ENCODE measurements at regions not wholly inside any gene's neighbourhood (a gene's known extent, or its start where the extent isn't known, plus 50 kb on each side); places are given as distances from the start of the nearest gene placed in this dataset.

DNA sequence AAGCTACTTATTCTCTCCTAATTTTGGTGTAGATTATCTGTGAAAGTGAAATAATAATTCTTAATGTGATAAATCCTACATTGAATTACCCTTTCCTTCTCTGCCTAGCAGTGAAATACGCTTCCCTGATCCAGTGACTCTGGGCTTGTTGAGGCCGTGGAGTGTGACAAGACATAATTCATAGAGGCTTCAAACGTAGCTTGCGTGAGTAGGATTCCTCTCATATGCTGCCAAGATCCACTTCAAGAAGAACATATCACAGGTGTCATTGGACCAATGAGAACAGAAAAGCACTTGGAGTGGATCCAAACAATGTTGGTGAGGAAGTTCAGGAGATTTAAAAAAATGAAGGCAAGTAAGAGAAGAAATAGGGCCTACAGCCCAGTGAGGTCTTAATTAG is 221.3 kb upstream of the TMEFF2 start:
- Histone ChIP-seq H3K36me3 (replicated peaks in 1 of 2; ENCODE audit: control insufficient read depth in 1 of 2, insufficient read depth in 2 of 2, low read length in 2 of 2) (no peaks in the 10 kb centered on the region), H3K27me3 (ENCODE audit: control insufficient read depth in 2 of 2, insufficient read depth in 2 of 2, low read length in 2 of 2) (no peaks in the 10 kb centered on the region), H4K20me1 (ENCODE audit: insufficient read depth, low read length) (no peaks in the 10 kb centered on the region), H3K9ac (ENCODE audit: insufficient read depth, low read length, poor library complexity, severe bottlenecking) (no peak overlapping the region), H3K79me2 (ENCODE audit: insufficient read depth, low read length) (no peaks in the 10 kb centered on the region), H3K4me2 (replicated peaks; ENCODE audit: extremely low read depth, low read length, poor library complexity, severe bottlenecking) (no peak overlapping the region), H3K4me1 (ENCODE audit: control insufficient read depth in 1 of 2, insufficient read depth in 2 of 2, low read length in 2 of 2) (no peaks in the 10 kb centered on the region), H2AFZ (ENCODE audit: insufficient read depth, low read depth, low read length, poor library complexity, severe bottlenecking) (no peak overlapping the region), H3K9me3 (replicated peaks in 1 of 2; ENCODE audit: control insufficient read depth in 1 of 2, insufficient read depth in 1 of 2, low read length in 2 of 2) (peaks cover 21% of the 10 kb centered on the region in 2 donors), H3K4me3 (replicated peaks in 1 of 3; ENCODE audit: low read depth in 2 of 3, low read length in 3 of 3) (no peak overlapping the region), H3K27ac (ENCODE audit: low read depth in 1 of 2, low read length in 2 of 2) (no peak overlapping the region)
- H3K4me3 Mint-ChIP-seq = no peak overlapping the region
- WGBS (ENCODE audit: insufficient coverage) = 71% methylated on average over 4 of the region's 4 CpGs
- H3K27me3 Mint-ChIP-seq (ENCODE audit: low read depth in 3 of 3) = no peaks in the 10 kb centered on the region
- no peak overlapping the region for H3K27ac Mint-ChIP-seq
- no peaks in the 10 kb centered on the region for H3K36me3 Mint-ChIP-seq
- intact Hi-C loops (cut with micrococcal nuclease) = no loop called here
- peaks cover 2 to 16% (median 11%) of the 10 kb centered on the region in 7 donors for H3K9me3 Mint-ChIP-seq
- no peaks in the 10 kb centered on the region for H3K4me1 Mint-ChIP-seq
- TF ChIP-seq, protein P1, sequence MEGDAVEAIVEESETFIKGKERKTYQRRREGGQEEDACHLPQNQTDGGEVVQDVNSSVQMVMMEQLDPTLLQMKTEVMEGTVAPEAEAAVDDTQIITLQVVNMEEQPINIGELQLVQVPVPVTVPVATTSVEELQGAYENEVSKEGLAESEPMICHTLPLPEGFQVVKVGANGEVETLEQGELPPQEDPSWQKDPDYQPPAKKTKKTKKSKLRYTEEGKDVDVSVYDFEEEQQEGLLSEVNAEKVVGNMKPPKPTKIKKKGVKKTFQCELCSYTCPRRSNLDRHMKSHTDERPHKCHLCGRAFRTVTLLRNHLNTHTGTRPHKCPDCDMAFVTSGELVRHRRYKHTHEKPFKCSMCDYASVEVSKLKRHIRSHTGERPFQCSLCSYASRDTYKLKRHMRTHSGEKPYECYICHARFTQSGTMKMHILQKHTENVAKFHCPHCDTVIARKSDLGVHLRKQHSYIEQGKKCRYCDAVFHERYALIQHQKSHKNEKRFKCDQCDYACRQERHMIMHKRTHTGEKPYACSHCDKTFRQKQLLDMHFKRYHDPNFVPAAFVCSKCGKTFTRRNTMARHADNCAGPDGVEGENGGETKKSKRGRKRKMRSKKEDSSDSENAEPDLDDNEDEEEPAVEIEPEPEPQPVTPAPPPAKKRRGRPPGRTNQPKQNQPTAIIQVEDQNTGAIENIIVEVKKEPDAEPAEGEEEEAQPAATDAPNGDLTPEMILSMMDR (IDR thresholded peaks at IDR 0.05) = no peak
- no peak for DNase-seq

DNA sequence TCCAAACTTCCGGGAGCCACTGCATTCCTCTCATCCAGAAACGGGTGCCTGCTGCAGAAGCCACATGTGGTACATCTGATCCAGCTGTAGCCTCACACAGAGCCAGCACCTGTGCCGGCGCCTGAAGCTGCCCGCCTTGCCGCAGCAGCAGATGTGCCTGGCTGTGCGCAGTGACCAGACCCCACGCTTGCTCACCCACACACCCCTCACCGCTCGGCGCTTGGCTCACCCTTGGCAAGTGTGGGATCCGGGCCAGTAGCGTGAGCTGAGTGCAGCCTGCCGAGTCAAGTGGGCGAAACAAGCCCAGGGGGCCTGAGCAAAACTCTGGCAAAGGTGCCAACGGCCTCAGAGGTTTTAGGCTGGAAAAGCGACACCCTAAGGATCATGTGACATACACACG is 220.1 kb upstream of the TMEFF2 start:
- Histone ChIP-seq H3K4me3 (replicated peaks in 1 of 3; ENCODE audit: low read depth in 2 of 3, low read length in 3 of 3) (no peak overlapping the region), H3K9ac (ENCODE audit: insufficient read depth, low read length, poor library complexity, severe bottlenecking) (no peak overlapping the region), H2AFZ (ENCODE audit: insufficient read depth, low read depth, low read length, poor library complexity, severe bottlenecking) (no peak overlapping the region), H3K27ac (ENCODE audit: low read depth in 1 of 2, low read length in 2 of 2) (no peak overlapping the region), H3K36me3 (replicated peaks in 1 of 2; ENCODE audit: control insufficient read depth in 1 of 2, insufficient read depth in 2 of 2, low read length in 2 of 2) (no peaks in the 10 kb centered on the region), H3K4me2 (replicated peaks; ENCODE audit: extremely low read depth, low read length, poor library complexity, severe bottlenecking) (no peak overlapping the region), H3K4me1 (ENCODE audit: control insufficient read depth in 1 of 2, insufficient read depth in 2 of 2, low read length in 2 of 2) (no peaks in the 10 kb centered on the region), H3K79me2 (ENCODE audit: insufficient read depth, low read length) (no peaks in the 10 kb centered on the region), H3K9me3 (replicated peaks in 1 of 2; ENCODE audit: control insufficient read depth in 1 of 2, insufficient read depth in 1 of 2, low read length in 2 of 2) (peaks cover 15 to 21% of the 10 kb centered on the region in 2 donors), H4K20me1 (ENCODE audit: insufficient read depth, low read length) (no peaks in the 10 kb centered on the region), H3K27me3 (ENCODE audit: control insufficient read depth in 2 of 2, insufficient read depth in 2 of 2, low read length in 2 of 2) (no peaks in the 10 kb centered on the region)
- Mint-ChIP-seq H3K36me3 (no peaks in the 10 kb centered on the region), H3K27me3 (ENCODE audit: low read depth in 3 of 3) (no peaks in the 10 kb centered on the region), H3K9me3 (peaks cover 2 to 16% (median 10%) of the 10 kb centered on the region in 7 donors), H3K27ac (no peak overlapping the region), H3K4me1 (no peaks in the 10 kb centered on the region), H3K4me3 (no peak overlapping the region)
- TF ChIP-seq, protein P1 (IDR thresholded peaks at IDR 0.05) = no peak
- intact Hi-C loops (cut with micrococcal nuclease) = no loop called here
- DNase-seq = no peak
- WGBS (ENCODE audit: insufficient coverage) = 88% methylated on average over 15 of the region's 18 CpGs

Measured in CD14-positive monocyte (primary cell).